CD4-positive, alpha-beta T cell treated with Interferon alpha-2 for 1 hour (primary cell): ENCODE measurements at regions not wholly inside any gene's neighbourhood (a gene's known extent, or its start where the extent isn't known, plus 50 kb on each side); places are given as distances from the start of the nearest gene placed in this dataset.
A peak's percentile ranks its signal among the peaks of the same experiment; 100 is the strongest.

Experiments
- DNase-seq, 2 donors: peaks; one replicate each; pipeline ENCODE4 v3.0.0-alpha.2; 2020 to 2022

GRCh38 chrY:19134426-19134825, 360.9 kb upstream of the HSFY2 start:
- no peak for DNase-seq

GRCh38 chrY:19130569-19131358, 357.2 kb upstream of the HSFY2 start:
- DNase-seq, result no peak

- no peak for DNase-seq
Measured at GRCh38 chrY:19126889-19127288, 353.4 kb upstream of the HSFY2 start.

GRCh38 chrY:19124609-19125008, 351.1 kb upstream of the HSFY2 start:
- DNase-seq, result no peak

- DNase-seq, result no peak
Measured at GRCh38 chrY:19122450-19122849, 348.9 kb upstream of the HSFY2 start.

- DNase-seq, result no peak
Measured at GRCh38 chrY:19098349-19098748, 324.8 kb upstream of the HSFY2 start.

- DNase-seq, result no peak
Measured at GRCh38 chrY:19095460-19095859, 321.9 kb upstream of the HSFY2 start.

GRCh38 chrY:19083006-19083405, 309.5 kb upstream of the HSFY2 start:
- no peak for DNase-seq

GRCh38 chrY:19077698-19078113, 304.2 kb upstream of the HSFY2 start:
- DNase-seq, result no peak

- peak in 1 of 2 donors; percentile 22 for DNase-seq
Measured at GRCh38 chrY:19076846-19077697, 303.5 kb upstream of the HSFY2 start.

- peak in 1 of 2 donors; percentile 16 for DNase-seq
Measured at GRCh38 chrY:19075471-19076253, 302.1 kb upstream of the HSFY2 start.

GRCh38 chrY:19067435-19067834, 293.9 kb upstream of the HSFY2 start:
- DNase-seq, result no peak

GRCh38 chrY:19066447-19067190, 293.1 kb upstream of the HSFY2 start:
- no peak for DNase-seq

- no peak for DNase-seq
Measured at GRCh38 chrY:19065119-19065518, 291.6 kb upstream of the HSFY2 start.

GRCh38 chrY:19059733-19060132, 286.2 kb upstream of the HSFY2 start:
- DNase-seq, result no peak

GRCh38 chrY:19058831-19059370, 285.4 kb upstream of the HSFY2 start:
- DNase-seq, result no peak

- DNase-seq, result no peak
Measured at GRCh38 chrY:19056138-19056469, 282.6 kb upstream of the HSFY2 start.

GRCh38 chrY:19055232-19056137, 281.9 kb upstream of the HSFY2 start:
- DNase-seq, result no peak

GRCh38 chrY:19053806-19054205, 280.3 kb upstream of the HSFY2 start:
- no peak for DNase-seq

GRCh38 chrY:19051021-19051420, 277.5 kb upstream of the HSFY2 start:
- no peak for DNase-seq

GRCh38 chrY:19042984-19043442, 269.5 kb upstream of the HSFY2 start:
- DNase-seq, result no peak
